ENCODE measurements at regions not wholly inside any gene's neighbourhood (a gene's known extent, or its start where the extent isn't known, plus 50 kb on each side); places are given as distances from the start of the nearest gene placed in this dataset.

- TF ChIP-seq CTCF (IDR thresholded peaks at IDR 0.05; ENCODE audit: unreplicated experiment) = no peak
- Mint-ChIP-seq H3K9me3 (ENCODE audit: unreplicated experiment) (no peaks in the 10 kb centered on the region), H3K4me3 (ENCODE audit: unreplicated experiment) (no peak overlapping the region), H3K27me3 (ENCODE audit: unreplicated experiment) (no peaks in the 10 kb centered on the region), H3K27ac (ENCODE audit: unreplicated experiment) (no peak overlapping the region), H3K4me1 (ENCODE audit: unreplicated experiment) (peaks cover 3% of the 10 kb centered on the region), H3K36me3 (ENCODE audit: low read depth, unreplicated experiment) (no peaks in the 10 kb centered on the region)
- DNase-seq (ENCODE audit: low spot score) = no peak
These were observed 267.3 kb downstream of the COX7C start for GRCh38 chr5:86885011-86885410.

DNA sequence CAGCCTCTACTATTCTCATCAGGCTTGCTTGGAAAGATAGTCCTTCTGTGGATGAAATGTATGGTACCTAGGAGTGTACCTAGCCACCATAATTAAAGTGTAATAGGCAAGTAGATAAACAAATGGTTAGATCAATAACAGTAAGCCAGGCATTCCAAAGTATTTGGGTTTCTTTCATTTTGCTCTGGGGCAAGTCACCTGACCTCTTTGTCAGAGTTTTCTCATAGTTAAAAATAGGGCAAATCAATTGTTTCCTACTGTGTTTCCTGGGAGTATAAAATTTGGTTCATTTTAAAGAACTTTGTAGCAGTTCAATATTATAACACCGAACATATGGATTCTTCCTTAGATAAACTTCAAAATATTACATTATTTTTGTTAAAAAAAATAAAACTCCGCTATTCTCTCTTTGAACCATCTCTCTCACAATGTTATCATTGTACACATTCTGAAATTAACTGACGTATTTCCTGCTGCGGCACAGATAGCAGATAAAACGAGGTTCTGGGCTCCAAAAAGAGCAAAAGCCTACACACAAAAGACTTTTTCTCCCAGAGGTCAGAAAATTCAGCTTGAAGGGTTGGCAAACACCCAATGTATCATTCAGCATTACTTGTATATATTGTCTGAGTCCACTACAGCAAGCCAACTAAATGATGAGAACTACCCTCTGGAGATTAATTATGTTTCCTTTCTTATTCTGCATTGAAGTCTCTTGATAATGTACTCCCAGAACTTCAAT is 267.9 kb downstream of the COX7C start:
- no peak for TF ChIP-seq CTCF (IDR thresholded peaks at IDR 0.05; ENCODE audit: unreplicated experiment)
- H3K27me3 Mint-ChIP-seq (ENCODE audit: unreplicated experiment) = no peaks in the 10 kb centered on the region

GRCh38 chr5:86890375-86890774 is 272.6 kb downstream of the COX7C start:
- Mint-ChIP-seq H3K9me3 (ENCODE audit: unreplicated experiment) (no peaks in the 10 kb centered on the region), H3K4me3 (ENCODE audit: unreplicated experiment) (no peak overlapping the region), H3K27me3 (ENCODE audit: unreplicated experiment) (no peaks in the 10 kb centered on the region), H3K27ac (ENCODE audit: unreplicated experiment) (no peak overlapping the region), H3K36me3 (ENCODE audit: low read depth, unreplicated experiment) (no peaks in the 10 kb centered on the region), H3K4me1 (ENCODE audit: unreplicated experiment) (no peaks in the 10 kb centered on the region)
- no peak for DNase-seq (ENCODE audit: low spot score)
- TF ChIP-seq CTCF (IDR thresholded peaks at IDR 0.05; ENCODE audit: unreplicated experiment) = no peak

More for the DNA sequence above, 267.9 kb downstream of the COX7C start:
- Mint-ChIP-seq H3K27ac (ENCODE audit: unreplicated experiment) (no peak overlapping the region), H3K4me3 (ENCODE audit: unreplicated experiment) (no peak overlapping the region), H3K4me1 (ENCODE audit: unreplicated experiment) (peaks cover 3% of the 10 kb centered on the region), H3K36me3 (ENCODE audit: low read depth, unreplicated experiment) (no peaks in the 10 kb centered on the region), H3K9me3 (ENCODE audit: unreplicated experiment) (no peaks in the 10 kb centered on the region)
- no peak for DNase-seq (ENCODE audit: low spot score)

- no peak for TF ChIP-seq CTCF (IDR thresholded peaks at IDR 0.05; ENCODE audit: unreplicated experiment)
- Mint-ChIP-seq H3K4me3 (ENCODE audit: unreplicated experiment) (no peak overlapping the region), H3K36me3 (ENCODE audit: low read depth, unreplicated experiment) (no peaks in the 10 kb centered on the region), H3K9me3 (ENCODE audit: unreplicated experiment) (no peaks in the 10 kb centered on the region), H3K27me3 (ENCODE audit: unreplicated experiment) (no peaks in the 10 kb centered on the region), H3K4me1 (ENCODE audit: unreplicated experiment) (no peaks in the 10 kb centered on the region), H3K27ac (ENCODE audit: unreplicated experiment) (no peak overlapping the region)
- DNase-seq (ENCODE audit: low spot score) = no peak
These were observed 276.3 kb downstream of the COX7C start for GRCh38 chr5:86894056-86894455.

GRCh38 chr5:86896916-86897315 is 279.2 kb downstream of the COX7C start:
- H3K27me3 Mint-ChIP-seq (ENCODE audit: unreplicated experiment) = no peaks in the 10 kb centered on the region
- no peak overlapping the region for H3K27ac Mint-ChIP-seq (ENCODE audit: unreplicated experiment)
- no peak for DNase-seq (ENCODE audit: low spot score)
- no peaks in the 10 kb centered on the region for H3K36me3 Mint-ChIP-seq (ENCODE audit: low read depth, unreplicated experiment)
- no peaks in the 10 kb centered on the region for H3K9me3 Mint-ChIP-seq (ENCODE audit: unreplicated experiment)
- no peak overlapping the region for H3K4me3 Mint-ChIP-seq (ENCODE audit: unreplicated experiment)
- H3K4me1 Mint-ChIP-seq (ENCODE audit: unreplicated experiment) = no peaks in the 10 kb centered on the region
- TF ChIP-seq CTCF (IDR thresholded peaks at IDR 0.05; ENCODE audit: unreplicated experiment) = no peak

Data from endothelial cell (in vitro differentiated cells).